Dermis blood vessel endothelial cell (primary cell): ENCODE measurements at regions not wholly inside any gene's neighbourhood (a gene's known extent, or its start where the extent isn't known, plus 50 kb on each side); places are given as distances from the start of the nearest gene placed in this dataset.
"Not testable (repeated sequence)": the region's sequence is repeated elsewhere in the genome, so short reads cannot be mapped to it uniquely, and the experiment has no call there.

ENCODE experiments used
- DNase-seq: peaks from one replicate; pipeline ENCODE4 v3.0.0; 2010

- DNase-seq: no peak
These were observed 896.4 kb downstream of the TDRD15 start for GRCh38 chr2:22020091-22020742.

DNA sequence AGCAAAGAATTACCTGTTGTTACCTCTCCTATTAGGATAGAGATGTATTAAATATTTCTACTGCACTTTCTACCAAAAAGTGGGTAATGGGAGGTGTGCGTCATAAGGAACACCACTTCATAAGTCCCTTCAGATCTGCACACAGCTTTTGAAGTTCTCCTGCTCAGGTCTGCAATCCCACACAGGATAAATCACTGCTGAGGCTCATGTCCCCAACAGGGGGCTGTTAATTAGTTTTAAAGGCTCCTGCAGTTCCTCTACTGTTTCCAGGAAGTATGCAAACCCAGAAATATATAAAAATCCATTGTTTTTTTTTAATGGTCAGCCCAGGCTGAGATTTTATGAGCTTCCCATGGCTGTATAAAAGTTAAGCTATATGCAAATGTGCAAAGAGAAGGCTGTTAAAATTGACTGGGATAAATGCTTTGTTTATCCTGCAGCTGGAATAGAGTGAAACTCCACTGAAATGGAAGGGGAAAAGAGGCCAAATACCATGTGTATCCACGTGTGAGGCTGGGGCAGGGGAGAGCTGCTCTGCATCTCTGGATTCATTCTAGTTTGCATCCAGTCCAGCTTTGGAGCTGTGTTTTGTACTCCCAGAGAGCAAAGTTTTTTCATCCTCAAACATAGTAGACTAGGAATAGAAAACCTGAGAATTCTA lies 903.7 kb downstream of the TDRD15 start:
- no peak for DNase-seq

DNA sequence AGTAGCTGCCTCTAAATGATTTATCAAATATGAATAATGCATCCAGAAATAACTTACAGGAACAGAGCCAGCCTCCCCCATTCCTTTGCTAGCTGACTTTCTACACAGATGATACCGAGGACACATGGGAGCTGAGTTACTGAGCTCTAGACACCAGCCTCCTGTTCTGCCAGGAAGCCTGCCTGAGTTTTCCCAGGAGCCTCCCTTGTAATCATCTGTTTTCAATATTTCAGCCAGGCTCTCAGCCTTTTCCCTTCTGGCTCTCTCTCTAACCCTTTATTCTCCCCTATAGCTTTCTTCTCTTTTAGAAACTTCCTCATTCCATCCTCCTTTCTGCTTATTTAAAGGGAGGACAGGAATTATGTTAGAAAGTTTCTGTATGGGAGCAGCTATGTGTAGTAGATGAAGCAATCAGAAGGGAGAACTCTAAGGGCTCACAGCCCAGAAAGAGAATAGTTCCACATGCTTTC lies 911.6 kb downstream of the TDRD15 start:
- no peak for DNase-seq

DNA sequence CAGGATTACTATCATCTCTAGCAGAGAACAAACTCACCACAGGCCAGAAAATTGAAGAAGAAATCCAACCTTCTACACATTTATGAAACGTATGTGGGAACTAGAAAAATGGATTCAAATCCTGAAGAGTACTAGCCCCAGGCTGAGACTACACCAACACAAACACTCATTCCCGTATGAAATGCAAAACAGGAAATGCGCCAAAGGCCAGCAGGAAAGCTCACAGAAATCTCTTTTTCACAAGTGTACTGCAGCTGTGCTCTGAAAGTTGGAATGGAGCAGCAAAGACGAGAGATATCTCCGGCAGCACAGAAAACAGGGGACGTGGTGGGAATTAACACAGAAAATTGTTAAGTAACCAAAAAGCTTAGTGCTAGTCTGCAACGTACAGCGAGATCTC lies 913.5 kb downstream of the TDRD15 start:
- DNase-seq: no peak

- no peak for DNase-seq
These were observed 920.0 kb downstream of the TDRD15 start for GRCh38 chr2:22043784-22044183.

DNA sequence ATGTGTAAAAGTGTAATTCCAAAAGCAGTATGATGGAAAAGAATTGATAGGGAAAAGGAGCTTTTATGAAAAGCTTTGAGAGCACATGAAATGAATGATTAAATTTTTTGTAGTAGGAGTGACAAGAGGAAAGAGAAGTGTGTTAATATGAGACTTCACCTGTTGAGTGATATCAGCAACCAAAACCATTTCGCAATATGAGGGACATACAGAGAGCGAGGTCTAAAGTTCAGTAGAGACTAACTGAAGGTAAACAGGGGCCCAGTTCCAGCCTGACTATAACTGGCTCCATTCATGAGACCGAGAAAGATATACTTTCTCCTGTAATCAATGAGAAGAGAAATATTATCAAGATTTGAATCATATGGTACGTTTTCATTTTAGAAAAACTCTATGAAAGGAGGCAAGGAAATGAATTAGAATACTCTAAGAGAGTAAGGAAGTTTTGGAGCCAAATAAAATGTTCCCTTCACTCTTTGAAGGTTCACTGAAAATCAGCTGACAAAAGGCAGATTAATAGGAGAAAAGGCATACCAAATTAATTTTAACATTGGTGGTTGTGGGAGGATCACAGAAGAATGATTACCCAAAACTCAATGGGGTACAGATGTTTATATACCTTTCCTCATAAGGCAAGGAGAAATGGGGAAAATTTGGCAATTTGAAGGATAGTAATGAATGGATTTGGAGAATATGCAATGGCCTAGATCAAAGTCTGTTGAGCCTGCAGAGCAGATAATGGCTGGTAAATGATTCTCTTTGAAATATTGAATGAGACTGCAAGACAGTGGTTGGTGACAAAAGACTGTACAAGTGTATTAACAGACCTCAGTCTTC lies 932.2 kb downstream of the TDRD15 start:
- no peak for DNase-seq

DNA sequence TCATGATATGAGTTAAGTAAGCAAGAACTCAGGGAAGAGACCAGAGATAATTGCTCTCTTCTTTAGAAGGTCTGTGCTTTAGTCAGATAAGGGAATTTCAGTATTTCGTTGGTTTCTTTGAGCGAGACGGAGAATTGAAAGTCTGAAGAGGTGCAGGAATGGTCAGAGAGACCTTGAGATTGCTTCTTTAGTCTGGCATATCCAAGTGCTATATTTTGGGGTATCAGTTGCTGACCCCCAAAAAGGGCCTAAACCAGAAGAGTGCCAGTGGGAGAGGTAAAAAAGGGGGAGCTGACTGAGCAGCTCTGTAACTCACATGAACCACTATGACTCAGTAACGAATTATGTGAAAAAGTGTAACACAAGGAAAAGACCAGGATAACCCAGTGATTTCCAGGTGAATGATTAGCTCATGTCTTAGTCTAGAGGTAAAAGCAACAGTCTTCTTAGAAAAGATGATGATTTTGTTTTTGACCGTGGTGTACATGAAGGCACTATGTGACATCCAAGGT lies 932.9 kb downstream of the TDRD15 start:
- no peak for DNase-seq

GRCh38 chr2:22062679-22063078 lies 938.9 kb downstream of the TDRD15 start:
- DNase-seq: no peak

GRCh38 chr2:22076454-22076853 lies 952.7 kb downstream of the TDRD15 start:
- DNase-seq: no peak

- no peak for DNase-seq
These were observed 954.9 kb downstream of the TDRD15 start for GRCh38 chr2:22078701-22079100.

DNA sequence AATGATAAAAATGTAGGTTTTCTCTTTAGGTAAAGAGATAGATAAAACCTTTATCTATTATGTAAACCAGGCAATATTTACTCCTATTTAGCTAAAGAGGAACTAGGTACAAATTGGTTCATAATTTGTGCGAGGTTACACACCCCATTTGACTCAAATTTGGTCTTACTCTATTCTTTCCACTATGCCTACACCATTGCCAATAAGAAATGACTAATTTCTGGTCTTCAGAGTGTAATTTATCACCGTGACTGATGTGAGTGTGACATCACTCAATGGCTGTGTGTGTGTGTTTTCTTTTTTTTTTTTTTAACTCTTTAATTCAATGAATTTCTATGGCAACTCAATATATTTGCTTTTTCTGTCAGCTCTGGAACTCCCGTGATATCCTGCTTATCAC lies 955.8 kb downstream of the TDRD15 start:
- DNase-seq: no peak

GRCh38 chr2:22086726-22087125 lies 963.0 kb downstream of the TDRD15 start:
- no peak for DNase-seq

DNA sequence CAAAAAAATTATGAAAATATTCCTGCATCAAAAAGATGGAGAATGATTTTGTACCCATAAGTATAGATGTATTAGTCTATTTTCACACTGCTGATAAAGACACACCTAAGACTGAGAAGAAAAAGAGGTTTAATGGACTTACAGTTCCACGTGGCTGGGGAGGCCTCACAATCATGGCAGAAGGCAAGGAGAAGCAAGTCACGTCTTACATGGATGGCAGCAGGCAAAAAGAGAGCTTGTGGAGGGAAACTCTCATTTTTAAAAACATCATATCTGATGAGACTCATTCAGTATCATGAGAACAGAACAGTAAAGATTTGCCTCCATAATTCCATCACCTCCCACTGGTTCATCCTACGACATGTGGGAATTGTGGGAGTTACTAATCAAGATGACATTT lies 979.8 kb downstream of the TDRD15 start:
- not testable (repeated sequence) for DNase-seq

GRCh38 chr2:22110244-22110651 lies 986.5 kb downstream of the TDRD15 start:
- DNase-seq: no peak

GRCh38 chr2:22124003-22124402 lies 1000.2 kb downstream of the TDRD15 start:
- DNase-seq: no peak

DNA sequence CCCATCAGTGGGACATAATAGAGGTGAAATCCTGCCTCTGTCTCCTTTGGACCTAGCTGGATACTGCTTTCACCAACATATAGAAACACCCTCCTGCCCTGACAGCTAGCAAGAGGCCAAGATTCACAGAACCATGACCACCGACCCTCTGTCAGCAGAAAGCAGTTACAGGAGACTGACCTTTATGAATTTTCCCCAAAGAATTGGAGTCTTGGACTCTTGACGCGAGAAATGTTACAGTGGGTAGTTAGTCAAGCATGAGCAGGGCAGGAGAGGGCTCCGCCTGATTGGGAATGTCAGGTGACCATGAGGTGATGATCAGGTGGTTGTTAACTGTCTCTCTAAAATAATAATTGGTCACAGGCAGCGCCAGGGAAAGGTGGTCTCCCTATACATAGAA lies 1002.3 kb downstream of the TDRD15 start:
- DNase-seq: no peak

- DNase-seq: no peak
These were observed 1003.2 kb downstream of the TDRD15 start for GRCh38 chr2:22126978-22127377.

DNA sequence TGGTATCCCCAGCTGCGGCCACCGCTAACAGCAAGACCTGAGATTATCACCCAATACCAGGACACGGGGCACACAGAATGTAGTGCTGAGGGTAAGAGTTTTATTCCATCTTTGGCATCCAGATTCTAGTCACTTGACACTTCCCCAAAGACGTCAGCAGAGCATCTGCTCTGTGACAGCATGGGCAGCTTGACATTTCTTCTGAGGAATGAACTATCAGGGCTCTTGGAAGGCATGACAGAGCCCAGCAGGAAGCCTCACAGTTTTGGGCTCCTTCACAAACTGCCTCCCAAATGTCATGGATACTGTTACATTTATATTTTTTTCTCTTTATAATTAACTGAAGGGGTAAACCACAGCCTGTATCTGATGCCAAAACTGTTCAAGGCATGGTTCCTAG lies 1010.7 kb downstream of the TDRD15 start:
- DNase-seq: no peak

DNA sequence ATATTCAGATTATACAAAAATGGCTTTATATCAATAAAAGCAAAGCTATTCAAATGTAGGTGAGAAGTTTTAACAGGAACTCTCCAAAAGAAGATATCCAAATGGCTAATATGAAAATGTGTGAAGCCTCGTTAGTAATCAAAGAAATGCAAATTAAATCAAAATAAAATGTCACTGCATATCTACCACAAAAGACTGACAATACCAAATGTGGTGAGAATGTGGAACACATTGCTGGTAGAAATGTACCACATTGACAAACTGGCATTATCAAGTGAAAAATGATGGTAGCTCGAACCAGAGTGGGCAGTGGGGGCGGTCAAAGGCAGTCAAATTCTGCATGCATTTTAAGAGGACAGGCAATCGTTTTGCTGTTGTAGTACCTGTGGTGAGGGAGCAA lies 1012.7 kb downstream of the TDRD15 start:
- DNase-seq: no peak

DNA sequence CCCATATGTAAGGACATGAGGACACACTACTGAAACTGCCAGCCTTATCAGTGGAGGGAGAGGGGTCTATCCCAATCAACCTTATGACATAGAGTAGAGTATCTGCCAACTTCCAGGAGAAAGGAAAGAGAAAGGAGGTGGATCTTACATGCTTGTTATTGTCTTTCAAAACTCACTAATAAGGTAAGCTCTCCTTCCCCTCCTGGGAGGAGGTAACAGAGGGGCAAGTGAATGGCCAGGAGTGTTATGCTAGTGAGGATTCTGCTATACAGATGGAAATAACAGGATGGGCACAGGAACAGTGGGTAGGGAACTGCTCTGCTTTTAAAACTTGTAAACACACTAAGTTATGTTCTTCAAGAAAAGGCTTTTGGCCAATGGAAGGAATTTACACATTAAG lies 1020.1 kb downstream of the TDRD15 start:
- DNase-seq: no peak

- no peak for DNase-seq
These were observed 1030.3 kb downstream of the TDRD15 start for GRCh38 chr2:22153931-22154613.

DNA sequence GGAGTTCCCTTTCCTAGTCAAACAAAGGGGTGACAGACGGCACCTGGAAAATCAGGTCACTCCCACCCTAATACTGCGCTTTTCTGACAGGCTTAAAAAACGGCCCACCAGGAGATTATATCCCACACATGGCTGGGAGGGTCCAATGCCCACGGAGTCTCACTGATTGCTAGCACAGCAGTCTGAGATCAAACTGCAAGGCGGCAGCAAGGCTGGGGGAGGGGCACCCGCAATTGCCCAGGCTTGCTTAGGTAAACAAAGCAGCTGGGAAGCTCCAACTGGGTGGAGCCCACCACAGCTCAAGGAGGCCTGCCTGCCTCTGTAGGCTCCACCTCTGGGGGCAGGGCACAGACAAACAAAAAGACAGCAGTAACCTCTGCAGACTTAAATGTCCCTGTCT lies 1032.9 kb downstream of the TDRD15 start:
- not testable (repeated sequence) for DNase-seq

- no peak for DNase-seq
These were observed 1043.5 kb downstream of the TDRD15 start for GRCh38 chr2:22167256-22167655.
